ENCODE measurements at regions not wholly inside any gene's neighbourhood (a gene's known extent, or its start where the extent isn't known, plus 50 kb on each side); places are given as distances from the start of the nearest gene placed in this dataset.
"Not testable (repeated sequence)": the region's sequence is repeated elsewhere in the genome, so short reads cannot be mapped to it uniquely, and the experiment has no call there.

DNA sequence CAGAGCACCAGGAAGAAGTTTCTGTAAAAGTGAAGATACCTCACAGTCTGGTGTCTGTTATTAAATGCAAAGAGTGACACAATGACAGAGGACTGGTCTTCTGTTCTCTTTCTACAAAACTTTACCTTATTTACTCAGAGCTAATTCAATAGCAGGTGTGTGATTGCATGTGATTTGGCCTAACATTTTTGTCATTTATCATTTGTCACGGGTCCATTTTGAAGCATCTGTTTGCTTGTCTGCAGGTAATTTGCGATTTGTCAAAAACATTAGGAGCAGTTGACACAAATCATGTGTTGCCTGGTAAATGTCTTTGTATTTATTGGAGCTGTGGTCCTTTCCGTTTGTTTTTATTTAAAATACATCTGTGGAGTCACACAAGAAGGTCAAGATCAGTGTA lies 1232.4 kb downstream of the STIM2 start:
- peak overlapping the region; percentile 77 for H3K27ac ChIP-seq
- TF ChIP-seq, protein P1, sequence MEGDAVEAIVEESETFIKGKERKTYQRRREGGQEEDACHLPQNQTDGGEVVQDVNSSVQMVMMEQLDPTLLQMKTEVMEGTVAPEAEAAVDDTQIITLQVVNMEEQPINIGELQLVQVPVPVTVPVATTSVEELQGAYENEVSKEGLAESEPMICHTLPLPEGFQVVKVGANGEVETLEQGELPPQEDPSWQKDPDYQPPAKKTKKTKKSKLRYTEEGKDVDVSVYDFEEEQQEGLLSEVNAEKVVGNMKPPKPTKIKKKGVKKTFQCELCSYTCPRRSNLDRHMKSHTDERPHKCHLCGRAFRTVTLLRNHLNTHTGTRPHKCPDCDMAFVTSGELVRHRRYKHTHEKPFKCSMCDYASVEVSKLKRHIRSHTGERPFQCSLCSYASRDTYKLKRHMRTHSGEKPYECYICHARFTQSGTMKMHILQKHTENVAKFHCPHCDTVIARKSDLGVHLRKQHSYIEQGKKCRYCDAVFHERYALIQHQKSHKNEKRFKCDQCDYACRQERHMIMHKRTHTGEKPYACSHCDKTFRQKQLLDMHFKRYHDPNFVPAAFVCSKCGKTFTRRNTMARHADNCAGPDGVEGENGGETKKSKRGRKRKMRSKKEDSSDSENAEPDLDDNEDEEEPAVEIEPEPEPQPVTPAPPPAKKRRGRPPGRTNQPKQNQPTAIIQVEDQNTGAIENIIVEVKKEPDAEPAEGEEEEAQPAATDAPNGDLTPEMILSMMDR (IDR thresholded peaks at IDR 0.05) = no peak
- no peak for TF ChIP-seq ZFX (IDR thresholded peaks at IDR 0.05; ENCODE audit: borderline replicate concordance)

DNA sequence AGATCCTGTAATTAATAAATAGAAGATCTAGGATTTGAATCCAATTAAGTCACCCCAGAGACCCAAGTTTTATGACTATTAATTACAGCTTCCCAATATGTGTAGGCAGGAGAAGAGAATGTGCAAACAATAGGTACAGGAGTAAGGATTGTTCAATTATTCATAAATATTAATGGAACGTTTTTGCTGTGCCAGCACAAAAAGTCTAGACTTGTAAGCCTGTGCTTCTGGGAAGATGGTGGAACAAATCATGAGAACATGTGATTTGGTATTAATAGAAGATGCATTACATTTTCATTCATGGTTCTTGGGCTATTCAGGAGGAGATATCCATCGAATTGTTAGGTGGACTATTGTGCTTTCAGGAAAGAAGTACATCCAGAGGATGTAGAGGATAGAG lies 1240.9 kb downstream of the STIM2 start:
- H3K27ac ChIP-seq = no peak overlapping the region
- no peak for TF ChIP-seq ZFX (IDR thresholded peaks at IDR 0.05; ENCODE audit: borderline replicate concordance)
- TF ChIP-seq, protein P1 (IDR thresholded peaks at IDR 0.05) = no peak

DNA sequence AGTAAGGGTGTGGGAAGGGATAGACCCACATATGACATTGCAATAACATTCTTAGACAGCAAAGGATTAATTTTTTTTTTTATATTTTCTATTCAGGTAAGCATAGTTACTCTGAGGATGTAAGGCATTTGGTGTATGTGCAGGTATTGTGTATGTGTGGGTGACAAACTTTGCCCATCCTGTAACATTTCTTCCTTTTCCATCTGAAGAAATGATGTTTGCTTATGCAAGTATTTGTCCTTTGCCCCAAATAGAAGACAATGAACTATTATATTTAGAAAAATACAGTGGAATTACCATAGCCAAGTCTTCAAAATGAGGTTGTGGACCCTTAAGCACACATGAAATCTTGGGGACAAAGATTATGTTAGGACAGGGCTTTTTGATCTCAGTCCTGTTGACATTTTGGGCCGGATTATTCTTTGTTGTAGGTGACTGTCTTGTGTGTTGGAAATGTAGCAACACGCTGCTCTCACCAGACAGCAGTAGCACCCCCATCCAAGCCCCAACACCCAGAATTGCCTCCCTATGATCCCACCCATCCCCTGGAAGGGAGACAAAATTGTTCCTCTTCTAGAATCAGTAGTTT lies 1244.7 kb downstream of the STIM2 start:
- TF ChIP-seq ZFX (IDR thresholded peaks at IDR 0.05; ENCODE audit: borderline replicate concordance) = no peak
- TF ChIP-seq, protein P1 (IDR thresholded peaks at IDR 0.05) = no peak
- H3K27ac ChIP-seq = no peak overlapping the region

DNA sequence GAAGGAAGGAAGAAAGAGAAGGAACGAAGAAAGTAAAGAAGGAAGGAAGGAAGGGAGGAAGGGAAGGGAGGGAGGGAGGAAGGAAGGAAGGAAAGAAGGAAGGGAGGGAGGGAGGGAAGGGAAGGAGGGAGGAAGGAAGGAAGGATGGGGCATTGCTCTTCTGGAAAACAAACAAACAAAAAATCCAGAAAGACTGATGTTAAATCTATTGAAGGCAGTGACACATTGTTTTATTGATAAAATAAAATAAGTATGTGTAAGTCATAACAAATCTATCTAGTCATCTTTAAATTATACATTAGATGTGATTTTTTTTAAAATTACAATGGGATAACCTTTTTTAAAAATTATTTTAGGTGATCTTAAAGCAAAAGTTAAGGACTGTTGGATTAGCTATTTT lies 1245.5 kb downstream of the STIM2 start:
- H3K27ac ChIP-seq = no peak overlapping the region
- TF ChIP-seq, protein P1 (IDR thresholded peaks at IDR 0.05) = no peak
- no peak for TF ChIP-seq ZFX (IDR thresholded peaks at IDR 0.05; ENCODE audit: borderline replicate concordance)

DNA sequence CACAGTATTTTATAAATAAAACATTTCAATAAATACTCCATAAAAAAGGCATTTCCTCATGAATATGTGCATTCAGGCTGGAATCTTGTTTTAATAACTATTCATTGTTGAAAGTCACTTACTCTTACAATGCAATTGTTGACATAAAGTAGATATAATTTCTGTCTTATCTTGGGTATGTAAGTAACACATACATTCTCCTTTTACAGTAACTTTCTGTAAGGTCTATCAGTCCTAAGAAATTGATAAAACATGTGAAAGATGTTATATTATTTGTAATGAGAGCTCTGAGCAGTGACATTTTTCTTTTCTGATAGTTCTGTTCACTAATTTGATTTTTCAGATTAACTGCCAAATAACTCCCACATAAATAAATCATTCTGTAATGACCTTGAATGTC lies 1249.2 kb downstream of the STIM2 start:
- no peak overlapping the region for H3K27ac ChIP-seq
- TF ChIP-seq ZFX (IDR thresholded peaks at IDR 0.05; ENCODE audit: borderline replicate concordance) = no peak
- TF ChIP-seq, protein P1 (IDR thresholded peaks at IDR 0.05) = no peak

DNA sequence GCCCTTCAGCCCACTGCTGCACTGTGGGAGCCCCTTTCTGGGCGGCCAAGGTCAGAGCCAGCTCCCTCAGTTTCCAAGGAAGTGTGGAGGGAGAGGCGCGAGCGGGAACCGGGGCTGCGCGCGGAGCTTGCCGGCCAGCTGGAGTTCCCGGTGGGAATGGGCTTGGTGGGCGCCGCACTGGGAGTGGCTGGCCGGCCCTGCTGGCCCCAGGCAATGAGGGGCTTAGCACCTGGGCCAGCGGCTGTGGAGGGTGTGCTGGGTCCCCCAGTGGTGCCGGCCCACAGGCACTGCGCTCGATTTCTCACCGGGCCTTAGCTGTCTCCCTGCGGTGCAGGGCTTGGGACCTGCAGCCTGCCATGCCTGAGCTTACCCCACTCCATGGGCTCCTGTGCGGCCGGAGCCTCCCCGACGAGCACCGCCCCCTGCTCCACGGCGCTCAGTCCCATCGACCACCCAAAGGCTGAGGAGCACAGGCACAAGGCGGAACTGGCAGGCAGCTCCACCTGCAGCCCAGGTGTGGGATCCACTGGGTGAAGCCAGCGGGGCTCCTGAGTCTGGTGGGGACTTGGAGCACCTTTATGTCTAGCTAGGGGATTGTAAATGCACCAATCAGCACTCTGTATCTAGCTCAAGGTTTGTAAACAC lies 1252.2 kb downstream of the STIM2 start:
- H3K27ac ChIP-seq = not testable (repeated sequence)

DNA sequence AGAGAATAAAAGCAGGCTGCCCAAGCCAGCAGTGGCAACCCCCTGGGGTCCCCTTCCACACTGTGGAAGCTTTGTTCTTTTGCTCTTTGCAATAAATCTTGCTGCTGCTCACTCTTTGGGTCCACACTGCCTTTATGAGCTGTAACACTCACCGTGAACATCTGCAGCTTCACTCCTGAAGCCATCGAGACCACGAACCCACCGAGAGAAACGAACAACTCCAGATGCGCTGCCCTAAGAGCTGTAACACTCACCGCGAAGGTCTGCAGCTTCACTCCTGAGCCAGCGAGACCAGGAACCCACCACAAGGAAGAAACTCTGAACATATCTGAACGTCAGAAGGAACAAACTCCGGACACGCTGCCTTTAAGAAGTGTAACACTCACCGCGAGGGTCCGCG lies 1252.9 kb downstream of the STIM2 start:
- H3K27ac ChIP-seq = not testable (repeated sequence)

DNA sequence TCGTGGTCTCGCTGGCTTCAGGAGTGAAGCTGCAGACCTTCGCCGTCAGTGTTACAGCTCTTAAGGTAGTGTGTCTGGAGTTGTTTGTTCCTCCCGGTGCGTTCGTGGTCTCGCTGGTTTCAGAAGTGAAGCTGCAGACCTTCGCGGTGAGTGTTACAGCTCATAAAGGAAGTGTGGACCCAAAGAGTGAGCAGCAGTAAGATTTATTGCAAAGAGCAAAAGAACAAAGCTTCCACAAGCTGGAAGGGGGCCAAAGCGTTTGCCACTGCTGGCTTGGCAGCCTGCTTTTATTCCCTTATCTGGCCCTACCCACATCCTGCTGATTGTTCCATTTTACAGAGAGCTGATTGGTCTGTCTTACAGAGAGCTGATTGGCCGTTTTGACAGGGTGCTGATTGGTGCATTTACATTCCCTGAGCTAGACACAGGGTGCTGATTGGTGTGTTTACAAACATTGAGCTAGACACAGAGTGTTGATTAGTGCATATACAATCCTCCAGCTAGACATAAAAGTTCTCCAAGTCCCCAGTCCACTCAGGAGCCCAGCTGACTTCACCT lies 1256.0 kb downstream of the STIM2 start:
- H3K27ac ChIP-seq = not testable (repeated sequence)

DNA sequence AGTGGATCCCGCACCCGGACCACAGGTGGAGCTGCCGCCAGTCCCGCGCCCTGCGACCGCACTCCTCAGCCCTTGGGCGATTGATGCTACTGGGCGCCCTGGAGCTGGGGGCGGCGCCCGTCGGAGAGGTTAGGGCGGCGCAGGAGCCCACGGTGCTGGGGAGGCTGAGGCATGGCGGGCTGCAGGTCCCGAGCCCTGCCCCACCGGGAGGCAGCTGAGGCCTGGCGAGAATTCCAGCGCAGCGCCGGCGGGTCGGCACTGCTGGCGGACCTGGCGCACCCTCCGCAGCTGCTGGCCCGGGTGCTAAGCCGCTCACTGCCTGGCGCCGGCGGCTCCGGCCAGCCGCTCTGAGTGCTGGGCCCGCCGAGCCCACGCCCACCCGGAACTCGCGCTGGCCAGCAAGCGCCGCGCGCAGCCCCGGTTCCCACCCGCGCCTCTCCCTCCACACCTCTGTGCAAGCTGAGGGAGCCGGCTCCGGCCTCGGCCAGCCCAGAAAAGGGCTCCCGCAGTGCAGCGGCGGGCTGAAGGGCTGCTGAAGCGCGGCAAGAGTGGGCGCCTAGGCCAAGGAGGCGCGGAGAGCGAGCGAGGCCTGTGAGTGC lies 1256.5 kb downstream of the STIM2 start:
- no peak for TF ChIP-seq ZFX (IDR thresholded peaks at IDR 0.05; ENCODE audit: borderline replicate concordance)
- TF ChIP-seq, protein P1 (IDR thresholded peaks at IDR 0.05) = no peak
- no peak overlapping the region for H3K27ac ChIP-seq
